ENCODE measurements at regions not wholly inside any gene's neighbourhood (a gene's known extent, or its start where the extent isn't known, plus 50 kb on each side); places are given as distances from the start of the nearest gene placed in this dataset.

- DNase-seq: no peak
Measured at GRCh38 chr19:32138416-32138815, 207.0 kb upstream of the ZNF507 start.

GRCh38 chr19:32141840-32142511, 203.4 kb upstream of the ZNF507 start:
- no peak for DNase-seq

GRCh38 chr19:32146664-32147063, 198.7 kb upstream of the ZNF507 start:
- no peak for DNase-seq

GRCh38 chr19:32150605-32151004, 194.8 kb upstream of the ZNF507 start:
- DNase-seq: no peak

GRCh38 chr19:32154418-32154817, 191.0 kb upstream of the ZNF507 start:
- no peak for DNase-seq

GRCh38 chr19:32164384-32164992, 180.9 kb upstream of the ZNF507 start:
- no peak for DNase-seq

- no peak for DNase-seq
Measured at GRCh38 chr19:32165141-32165540, 180.3 kb upstream of the ZNF507 start.

GRCh38 chr19:32165750-32166149, 179.7 kb upstream of the ZNF507 start:
- DNase-seq: no peak

GRCh38 chr19:32166238-32166637, 179.2 kb upstream of the ZNF507 start:
- peak in 1 of 3 experiments; percentile 3 for DNase-seq

- no peak for DNase-seq
Measured at GRCh38 chr19:32168111-32168510, 177.3 kb upstream of the ZNF507 start.

GRCh38 chr19:32168606-32169005, 176.8 kb upstream of the ZNF507 start:
- DNase-seq: no peak

GRCh38 chr19:32171719-32172151, 173.7 kb upstream of the ZNF507 start:
- DNase-seq: no peak

- no peak for DNase-seq
Measured at GRCh38 chr19:32172566-32173160, 172.7 kb upstream of the ZNF507 start.

GRCh38 chr19:32173836-32174235, 171.6 kb upstream of the ZNF507 start:
- DNase-seq: no peak

GRCh38 chr19:32174386-32175113, 170.9 kb upstream of the ZNF507 start:
- DNase-seq: no peak

GRCh38 chr19:32176591-32176990, 168.8 kb upstream of the ZNF507 start:
- no peak for DNase-seq

- DNase-seq: no peak
Measured at GRCh38 chr19:32177686-32178085, 167.7 kb upstream of the ZNF507 start.

- DNase-seq: no peak
Measured at GRCh38 chr19:32178401-32178800, 167.0 kb upstream of the ZNF507 start.

- DNase-seq: no peak
Measured at GRCh38 chr19:32178956-32179355, 166.5 kb upstream of the ZNF507 start.

GRCh38 chr19:32181216-32181920, 164.0 kb upstream of the ZNF507 start:
- peak in 1 of 3 experiments; percentile 22 for DNase-seq

- no peak for DNase-seq
Measured at GRCh38 chr19:32186542-32187330, 158.7 kb upstream of the ZNF507 start.

- DNase-seq: no peak
Measured at GRCh38 chr19:32188921-32189320, 156.5 kb upstream of the ZNF507 start.

Data from NCI-H1417 (cell line).